Right atrium auricular region (tissue), 2 donors: ENCODE measurements at regions not wholly inside any gene's neighbourhood (a gene's known extent, or its start where the extent isn't known, plus 50 kb on each side); places are given as distances from the start of the nearest gene placed in this dataset.
"Not testable (repeated sequence)": the region's sequence is repeated elsewhere in the genome, so short reads cannot be mapped to it uniquely, and the experiment has no call there.

Experiments used
- DNase-seq: peaks from one replicate; pipeline ENCODE4 v3.0.0-alpha.2; 2019; ENCODE audit warnings: low spot score
- H3K27ac ChIP-seq, 2 donors: fragments of 200-600 bp; sonication (generic); 1 replicate in 1 of 2; 2 replicates in 1 of 2; pipeline ENCODE4 v1.5.1; 2016 to 2019
- H3K27me3 ChIP-seq, 2 donors: fragments of 200-600 bp; sonication (generic); one replicate each; pipeline versions ENCODE4 v1.5.1 to v1.6.0; 2017 to 2019
- H3K36me3 ChIP-seq: fragments of 200-600 bp; sonication (generic); one replicate; pipeline ENCODE4 v1.5.1; 2016
- H3K4me1 ChIP-seq, 2 donors: fragments of 200-600 bp; sonication (generic); one replicate each; pipeline versions ENCODE4 v1.5.1 to v1.6.0; 2017 to 2019
- H3K4me3 ChIP-seq, 2 donors: fragments of 200-600 bp; sonication (generic); 1 replicate in 1 of 2; 2 replicates in 1 of 2; pipeline ENCODE4 v1.5.1; 2017 to 2019; ENCODE audit warnings: mild to moderate bottlenecking in 1 of 2, moderate library complexity in 1 of 2
- H3K9me3 ChIP-seq, 2 donors: fragments of 200-600 bp; sonication (generic); one replicate each; pipeline ENCODE4 v1.5.1; 2019
- CTCF ChIP-seq, 2 donors: fragments of 200-600 bp; sonication (generic); IDR thresholded peaks; one replicate each; pipeline ENCODE4 v1.5.1; 2019; ENCODE audit warnings: antibody characterized with exemption in 2 of 2

GRCh38 chr3:89533275-89533674 is 425.9 kb downstream of the EPHA3 start:
- no peak for DNase-seq
- H3K9me3 ChIP-seq, result no peaks in the 10 kb centered on the region
- H3K4me1 ChIP-seq, result no peaks in the 10 kb centered on the region
- no peaks in the 10 kb centered on the region for H3K27me3 ChIP-seq
- no peaks in the 10 kb centered on the region for H3K36me3 ChIP-seq
- TF ChIP-seq CTCF (IDR thresholded peaks at IDR 0.05), result no peak
- no peak overlapping the region for H3K27ac ChIP-seq
- no peak overlapping the region for H3K4me3 ChIP-seq

- not testable (repeated sequence) for H3K36me3 ChIP-seq, H3K27me3 ChIP-seq, H3K4me1 ChIP-seq, DNase-seq, H3K4me3 ChIP-seq, H3K9me3 ChIP-seq, H3K27ac ChIP-seq
Measured at GRCh38 chr3:89554587-89554986, 447.2 kb downstream of the EPHA3 start.

DNA sequence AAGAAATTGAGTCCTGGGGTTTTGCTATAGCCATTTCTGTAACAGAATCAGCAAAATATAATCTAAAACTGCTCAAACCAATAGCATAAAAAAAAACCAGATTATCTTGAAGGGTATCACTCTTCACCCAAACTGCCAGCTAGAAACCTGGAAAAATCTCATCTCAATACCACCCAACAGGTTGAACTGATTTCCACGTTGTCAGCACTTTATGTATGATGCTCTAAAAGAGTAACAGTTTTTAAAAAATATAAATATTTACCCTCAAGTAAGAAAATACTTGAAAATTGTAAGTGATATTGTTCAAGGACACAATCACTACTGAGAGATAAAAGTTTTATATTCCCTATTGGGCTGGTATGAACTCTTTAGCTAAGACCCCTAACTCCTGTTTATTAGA is 451.3 kb downstream of the EPHA3 start:
- Histone ChIP-seq H3K27ac (no peak overlapping the region), H3K4me1 (no peaks in the 10 kb centered on the region), H3K4me3 (no peak overlapping the region), H3K36me3 (no peaks in the 10 kb centered on the region), H3K9me3 (no peaks in the 10 kb centered on the region), H3K27me3 (no peaks in the 10 kb centered on the region)
- TF ChIP-seq CTCF (IDR thresholded peaks at IDR 0.05), result no peak
- DNase-seq, result no peak

DNA sequence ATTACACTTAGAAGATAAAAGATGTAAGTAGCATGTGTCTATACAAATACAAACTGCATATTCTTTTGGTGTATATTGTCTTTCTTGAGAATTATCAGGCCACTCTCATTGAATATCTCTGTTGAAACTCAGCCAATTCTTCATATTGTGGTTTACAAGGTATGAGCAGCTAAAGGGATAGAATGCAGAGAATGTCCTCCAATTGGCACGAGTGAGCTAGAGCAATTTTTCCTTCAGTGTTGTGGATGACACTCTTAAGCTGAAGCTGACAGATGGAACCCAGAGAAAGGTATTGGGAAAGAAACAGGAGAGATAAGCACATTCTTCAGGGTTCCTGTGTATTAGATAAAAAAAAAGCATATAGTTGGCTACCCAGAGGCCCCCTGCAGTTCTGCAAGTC is 453.1 kb downstream of the EPHA3 start:
- no peaks in the 10 kb centered on the region for H3K36me3 ChIP-seq
- H3K27me3 ChIP-seq, result no peaks in the 10 kb centered on the region
- no peak for TF ChIP-seq CTCF (IDR thresholded peaks at IDR 0.05)
- no peak overlapping the region for H3K4me3 ChIP-seq
- no peak overlapping the region for H3K27ac ChIP-seq
- peaks cover 6 to 16% of the 10 kb centered on the region in 2 donors for H3K9me3 ChIP-seq
- no peaks in the 10 kb centered on the region for H3K4me1 ChIP-seq
- DNase-seq, result no peak

- Histone ChIP-seq H3K9me3 (peaks cover 6 to 34% of the 10 kb centered on the region in 2 donors), H3K36me3 (no peaks in the 10 kb centered on the region), H3K4me3 (no peak overlapping the region), H3K4me1 (no peaks in the 10 kb centered on the region), H3K27ac (no peak overlapping the region), H3K27me3 (no peaks in the 10 kb centered on the region)
- DNase-seq, result no peak
- no peak for TF ChIP-seq CTCF (IDR thresholded peaks at IDR 0.05)
Measured at GRCh38 chr3:89562373-89562772, 455.0 kb downstream of the EPHA3 start.

GRCh38 chr3:89565098-89565497 is 457.7 kb downstream of the EPHA3 start:
- peaks cover 6 to 38% of the 10 kb centered on the region in 2 donors for H3K9me3 ChIP-seq
- no peak for DNase-seq

More at GRCh38 chr3:89565098-89565497, 457.7 kb downstream of the EPHA3 start:
- Histone ChIP-seq H3K4me3 (no peak overlapping the region), H3K27ac (no peak overlapping the region), H3K36me3 (no peaks in the 10 kb centered on the region), H3K27me3 (no peaks in the 10 kb centered on the region), H3K4me1 (no peaks in the 10 kb centered on the region)
- no peak for TF ChIP-seq CTCF (IDR thresholded peaks at IDR 0.05)
